ENCODE measurements at regions not wholly inside any gene's neighbourhood (a gene's known extent, or its start where the extent isn't known, plus 50 kb on each side); places are given as distances from the start of the nearest gene placed in this dataset.

- Histone ChIP-seq H3K79me2 (ENCODE audit: control insufficient read depth, low read length) (no peaks in the 10 kb centered on the region), H3K4me1 (ENCODE audit: control insufficient read depth, low read length) (peaks cover 11% of the 10 kb centered on the region), H3K36me3 (ENCODE audit: control insufficient read depth, low read length) (no peaks in the 10 kb centered on the region), H4K20me1 (ENCODE audit: control insufficient read depth, insufficient read depth, low read depth, low read length) (no peaks in the 10 kb centered on the region), H3K4me3 (ENCODE audit: low read length) (no peak overlapping the region), H3K27ac (ENCODE audit: low read depth, low read length) (no peak overlapping the region), H3K27me3 (ENCODE audit: control insufficient read depth, low read length) (no peaks in the 10 kb centered on the region), H3K4me2 (ENCODE audit: low read length) (no peak overlapping the region), H3F3A (ENCODE audit: control insufficient read depth, insufficient read depth) (no peaks in the 10 kb centered on the region), H3K9me3 (ENCODE audit: control insufficient read depth, insufficient read depth, low read length) (no peaks in the 10 kb centered on the region), H3K9me2 (replicated peaks; ENCODE audit: control insufficient read depth, low read length) (no peaks in the 10 kb centered on the region)
- TF ChIP-seq EZH2phosphoT487 (IDR thresholded peaks at IDR 0.05; ENCODE audit: borderline replicate concordance, low read length) (no peak), CTCF (IDR thresholded peaks at IDR 0.05; ENCODE audit: low read depth, low read length, poor library complexity, severe bottlenecking) (no peak)
Measured at GRCh38 chr10:30728766-30729165, 99.2 kb upstream of the LYZL2 start.

GRCh38 chr10:30728127-30728526 lies 98.6 kb upstream of the LYZL2 start:
- Histone ChIP-seq H3K9me2 (replicated peaks; ENCODE audit: control insufficient read depth, low read length) (no peaks in the 10 kb centered on the region), H3K4me3 (ENCODE audit: low read length) (no peak overlapping the region), H4K20me1 (ENCODE audit: control insufficient read depth, insufficient read depth, low read depth, low read length) (no peaks in the 10 kb centered on the region), H3K79me2 (ENCODE audit: control insufficient read depth, low read length) (no peaks in the 10 kb centered on the region), H3K36me3 (ENCODE audit: control insufficient read depth, low read length) (no peaks in the 10 kb centered on the region), H3K4me1 (ENCODE audit: control insufficient read depth, low read length) (peaks cover 17% of the 10 kb centered on the region), H3K9me3 (ENCODE audit: control insufficient read depth, insufficient read depth, low read length) (no peaks in the 10 kb centered on the region), H3F3A (ENCODE audit: control insufficient read depth, insufficient read depth) (no peaks in the 10 kb centered on the region), H3K27me3 (ENCODE audit: control insufficient read depth, low read length) (no peaks in the 10 kb centered on the region), H3K4me2 (ENCODE audit: low read length) (no peak overlapping the region), H3K27ac (ENCODE audit: low read depth, low read length) (no peak overlapping the region)
- TF ChIP-seq CTCF (IDR thresholded peaks at IDR 0.05; ENCODE audit: low read depth, low read length, poor library complexity, severe bottlenecking) (no peak), EZH2phosphoT487 (IDR thresholded peaks at IDR 0.05; ENCODE audit: borderline replicate concordance, low read length) (no peak)

DNA sequence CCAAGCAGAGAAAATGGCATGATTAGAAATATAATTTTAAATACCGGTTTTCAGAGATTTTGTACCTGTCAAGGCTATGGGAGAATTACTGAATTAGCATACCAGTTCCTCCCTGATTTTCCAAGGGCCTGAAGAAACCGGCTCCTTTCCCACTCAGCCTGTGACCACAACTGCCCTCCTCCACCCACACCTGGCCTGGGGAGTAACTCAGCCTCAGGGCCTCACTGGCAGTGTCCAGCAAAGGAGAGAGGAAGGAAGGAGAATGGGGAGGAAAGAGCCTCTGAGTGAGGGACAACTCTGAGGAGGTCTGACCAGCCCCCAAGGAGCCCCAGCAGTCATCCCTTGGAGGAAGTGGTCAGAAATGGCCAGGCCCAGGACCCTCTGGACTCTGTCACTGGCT lies 98.0 kb upstream of the LYZL2 start:
- H3F3A ChIP-seq (ENCODE audit: control insufficient read depth, insufficient read depth): no peaks in the 10 kb centered on the region
- H3K4me3 ChIP-seq (ENCODE audit: low read length): no peak overlapping the region
- H3K9me2 ChIP-seq (replicated peaks; ENCODE audit: control insufficient read depth, low read length): no peaks in the 10 kb centered on the region
- peaks cover 23% of the 10 kb centered on the region for H3K4me1 ChIP-seq (ENCODE audit: control insufficient read depth, low read length)
- H3K4me2 ChIP-seq (ENCODE audit: low read length): no peak overlapping the region
- TF ChIP-seq CTCF (IDR thresholded peaks at IDR 0.05; ENCODE audit: low read depth, low read length, poor library complexity, severe bottlenecking) (no peak), EZH2phosphoT487 (IDR thresholded peaks at IDR 0.05; ENCODE audit: borderline replicate concordance, low read length) (no peak)
- H3K36me3 ChIP-seq (ENCODE audit: control insufficient read depth, low read length): no peaks in the 10 kb centered on the region
- H3K9me3 ChIP-seq (ENCODE audit: control insufficient read depth, insufficient read depth, low read length): no peaks in the 10 kb centered on the region
- no peaks in the 10 kb centered on the region for H3K79me2 ChIP-seq (ENCODE audit: control insufficient read depth, low read length)
- H3K27me3 ChIP-seq (ENCODE audit: control insufficient read depth, low read length): no peaks in the 10 kb centered on the region
- H4K20me1 ChIP-seq (ENCODE audit: control insufficient read depth, insufficient read depth, low read depth, low read length): no peaks in the 10 kb centered on the region
- H3K27ac ChIP-seq (ENCODE audit: low read depth, low read length): no peak overlapping the region
